HL-60/S4 treated with retinoic acid at 250 ng/mL for 4 days and 3 days (cell line): ENCODE measurements at regions not wholly inside any gene's neighbourhood (a gene's known extent, or its start where the extent isn't known, plus 50 kb on each side); places are given as distances from the start of the nearest gene placed in this dataset.

Experiments used
- in situ Hi-C: fragments of 300-500 bp; cut with MboI; formaldehyde crosslinking; loops from 2 replicates; pipeline ENCODE4 v1.7.0; 2022; ENCODE audit warnings: low sequenced_read_pairs

GRCh38 chr16:85384833-85385462, 228.2 kb upstream of the GSE1 start:
- in situ Hi-C loops, result no loop called here

- in situ Hi-C loops, result no loop called here
Measured at GRCh38 chr16:85385463-85386331, 227.4 kb upstream of the GSE1 start.

DNA sequence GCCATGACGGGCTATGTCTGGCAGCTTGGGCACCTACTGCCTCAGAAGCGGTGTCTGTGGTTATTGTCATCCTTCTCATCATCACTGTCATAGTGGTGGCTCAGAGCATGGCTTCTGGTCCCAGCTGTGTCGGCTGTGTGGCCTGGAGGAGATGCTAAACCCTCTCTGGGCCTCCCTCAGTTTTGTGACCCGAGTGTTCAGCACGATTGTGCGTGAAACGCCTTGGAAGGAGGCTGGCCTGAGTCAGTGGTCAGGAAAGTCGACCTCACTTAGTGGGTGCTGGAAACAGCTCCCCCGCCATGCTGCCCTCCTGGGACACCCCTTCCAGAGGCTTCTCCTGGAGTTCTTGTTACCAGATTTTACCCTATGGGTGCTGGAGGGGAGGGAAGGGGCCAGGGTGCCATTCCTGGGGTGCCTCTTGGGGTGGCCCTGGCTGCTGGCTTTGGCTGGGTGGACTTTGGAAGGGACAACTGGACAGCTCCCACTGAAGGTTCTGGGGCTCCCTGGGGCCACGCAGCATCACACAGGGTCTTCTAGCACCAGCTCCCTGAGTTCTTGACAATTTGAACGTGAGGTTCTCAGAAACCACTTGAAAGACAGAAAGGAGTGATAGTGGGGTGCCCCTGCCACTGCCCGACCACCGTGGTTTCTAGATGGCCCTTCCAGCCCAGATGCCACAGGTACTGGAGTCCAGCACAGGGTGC, 226.5 kb upstream of the GSE1 start:
- in situ Hi-C loops, result no loop called here

GRCh38 chr16:85387171-85387507, 226.0 kb upstream of the GSE1 start:
- in situ Hi-C loops, result no loop called here

DNA sequence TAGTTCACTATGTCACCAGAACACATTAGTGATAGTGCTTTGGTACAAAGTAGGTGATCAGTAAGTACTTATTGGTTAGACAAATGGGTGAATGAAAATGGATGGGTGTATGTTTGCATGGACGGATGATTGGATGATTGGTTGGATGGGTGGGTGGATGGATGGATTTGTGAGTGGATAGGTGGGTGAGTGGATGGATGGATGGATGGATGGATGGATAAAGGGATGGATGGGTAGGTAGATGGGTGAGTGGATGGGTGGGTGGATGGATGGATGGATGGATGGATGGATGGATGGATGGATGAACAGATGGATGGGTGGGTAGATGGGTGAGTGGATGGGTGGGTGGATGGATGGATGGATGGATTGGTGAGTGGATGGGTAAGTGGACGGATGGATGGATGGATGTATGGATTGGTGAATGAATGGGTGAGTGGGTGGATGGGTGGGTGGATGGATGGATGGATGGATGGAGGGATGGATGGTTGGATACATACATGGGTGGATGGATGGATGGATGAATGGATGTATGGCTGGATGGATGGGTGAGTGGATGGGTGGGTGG, 225.3 kb upstream of the GSE1 start:
- in situ Hi-C loops, result no loop called here

DNA sequence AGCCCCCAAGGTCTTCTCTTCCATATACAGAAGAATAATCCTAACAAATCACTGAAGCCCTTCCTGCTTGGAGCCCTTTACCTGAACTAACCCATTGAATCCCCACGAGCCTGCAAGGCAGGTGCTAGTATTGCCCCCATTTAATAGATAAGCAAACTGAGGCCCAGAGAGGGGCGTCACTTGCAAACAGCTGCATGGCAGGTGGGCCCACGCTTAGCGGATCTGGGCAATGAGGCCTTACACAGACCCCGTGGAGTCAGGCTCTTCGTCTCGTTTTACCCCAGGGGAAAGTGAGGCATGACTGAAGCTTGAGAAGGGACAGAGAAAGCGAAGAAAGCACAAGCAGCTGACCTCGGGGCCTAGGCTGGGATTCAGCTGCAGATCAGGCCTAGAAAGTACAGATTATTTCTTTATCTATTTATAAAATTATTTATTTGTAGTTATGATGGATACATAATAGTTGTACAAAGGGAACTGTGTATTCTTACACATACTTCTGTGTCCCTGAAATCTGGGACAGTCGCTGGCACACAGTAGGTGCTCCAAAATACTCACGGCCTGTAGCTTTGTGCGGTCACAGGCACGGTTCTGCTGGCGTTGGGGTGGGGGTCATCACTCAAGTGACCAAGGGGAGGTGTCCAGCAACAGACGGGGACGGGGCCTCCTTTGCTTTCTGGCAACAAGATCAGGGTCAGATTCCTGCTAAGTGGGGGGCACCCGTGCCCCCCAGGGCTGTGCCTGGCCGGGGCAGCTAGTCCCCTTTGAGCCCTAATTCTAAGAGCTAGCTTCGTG, 223.2 kb upstream of the GSE1 start:
- in situ Hi-C loops, result no loop called here

GRCh38 chr16:85390511-85391174, 222.5 kb upstream of the GSE1 start:
- in situ Hi-C loops, result no loop called here

GRCh38 chr16:85391175-85391707, 221.9 kb upstream of the GSE1 start:
- in situ Hi-C loops, result no loop called here

- in situ Hi-C loops, result no loop called here
Measured at GRCh38 chr16:85391769-85392583, 221.1 kb upstream of the GSE1 start.

DNA sequence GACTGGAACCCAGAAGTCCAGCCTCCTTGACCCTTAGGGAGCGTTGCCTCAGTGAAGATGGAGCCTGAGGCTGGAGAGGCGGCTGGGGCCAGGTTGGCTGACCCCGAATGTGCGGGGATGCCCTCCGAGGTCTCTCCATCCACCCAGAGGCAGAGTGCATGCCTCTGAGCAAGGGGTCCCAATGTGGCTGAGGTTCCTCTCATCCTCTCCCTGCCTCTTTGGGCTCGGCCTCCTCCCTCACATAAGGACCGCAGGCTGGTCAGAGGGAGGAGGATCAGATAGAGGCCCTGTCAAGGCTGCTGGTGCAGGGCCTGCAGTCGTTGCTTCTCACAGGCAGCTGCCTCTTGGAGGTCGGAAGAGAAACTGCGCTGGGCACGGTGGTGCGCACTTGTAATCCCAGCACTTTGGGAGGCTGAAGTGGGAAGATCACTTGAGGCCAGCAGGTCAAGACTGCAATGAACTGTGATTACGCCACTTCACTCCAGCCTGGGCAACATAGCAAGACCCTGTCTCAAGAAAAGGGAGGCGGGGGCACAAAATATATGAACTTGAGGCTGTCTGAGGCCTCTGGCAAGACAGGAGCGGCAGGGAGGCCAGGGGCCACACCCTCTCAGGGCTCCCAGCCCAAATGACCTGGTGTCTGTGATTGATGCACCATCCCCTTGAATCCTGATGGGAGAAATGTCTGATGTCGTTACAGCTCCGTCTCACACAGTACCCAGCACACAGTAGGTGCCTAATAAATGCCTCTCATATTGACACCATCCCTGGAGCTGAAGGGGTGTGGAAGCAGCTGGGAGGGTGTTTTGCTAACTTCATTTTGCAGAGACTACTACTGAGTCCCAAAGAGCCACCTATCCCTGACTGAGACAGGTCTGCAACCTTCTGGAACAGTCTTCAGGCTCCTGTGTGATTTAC, 220.1 kb upstream of the GSE1 start:
- in situ Hi-C loops, result no loop called here

DNA sequence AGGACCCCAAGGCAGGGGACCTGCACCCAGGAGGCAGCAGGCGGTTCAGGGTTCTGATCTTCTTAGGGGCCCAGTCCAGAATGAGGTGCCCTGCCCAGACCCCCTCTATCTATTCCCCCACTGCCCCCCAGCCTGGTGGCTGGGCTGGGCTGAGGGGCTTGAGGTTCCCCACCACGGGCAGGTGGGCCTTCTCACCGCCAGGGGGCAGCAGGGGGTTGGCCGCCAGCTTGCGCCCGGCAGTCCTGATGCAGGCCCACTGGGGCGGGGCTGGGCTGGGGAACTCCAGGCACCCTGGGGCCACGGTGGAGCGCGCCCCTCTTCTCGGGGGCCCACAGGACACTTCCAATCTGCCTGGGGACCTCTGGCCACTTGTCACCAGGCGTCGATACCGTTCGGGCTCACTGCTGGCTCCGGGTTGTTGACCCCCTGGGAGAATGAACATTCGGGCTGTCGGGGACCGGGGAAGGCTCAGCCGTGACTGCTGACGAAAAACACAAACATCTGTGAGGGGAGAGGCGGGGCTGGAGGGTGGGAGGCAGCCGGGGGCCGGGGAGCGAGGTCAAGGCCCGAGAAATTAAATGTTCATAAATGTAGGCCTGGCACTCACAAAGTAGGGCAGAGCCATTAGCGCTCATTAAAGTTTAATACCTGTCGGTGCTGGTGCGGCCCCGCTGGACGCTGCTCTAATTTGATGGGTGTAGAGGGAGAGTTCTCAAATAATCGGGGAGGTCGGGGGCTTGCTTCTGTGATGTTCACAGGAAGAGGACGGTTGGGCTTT, 219.3 kb upstream of the GSE1 start:
- in situ Hi-C loops, result no loop called here

- in situ Hi-C loops, result no loop called here
Measured at GRCh38 chr16:85394456-85395206, 218.5 kb upstream of the GSE1 start.

DNA sequence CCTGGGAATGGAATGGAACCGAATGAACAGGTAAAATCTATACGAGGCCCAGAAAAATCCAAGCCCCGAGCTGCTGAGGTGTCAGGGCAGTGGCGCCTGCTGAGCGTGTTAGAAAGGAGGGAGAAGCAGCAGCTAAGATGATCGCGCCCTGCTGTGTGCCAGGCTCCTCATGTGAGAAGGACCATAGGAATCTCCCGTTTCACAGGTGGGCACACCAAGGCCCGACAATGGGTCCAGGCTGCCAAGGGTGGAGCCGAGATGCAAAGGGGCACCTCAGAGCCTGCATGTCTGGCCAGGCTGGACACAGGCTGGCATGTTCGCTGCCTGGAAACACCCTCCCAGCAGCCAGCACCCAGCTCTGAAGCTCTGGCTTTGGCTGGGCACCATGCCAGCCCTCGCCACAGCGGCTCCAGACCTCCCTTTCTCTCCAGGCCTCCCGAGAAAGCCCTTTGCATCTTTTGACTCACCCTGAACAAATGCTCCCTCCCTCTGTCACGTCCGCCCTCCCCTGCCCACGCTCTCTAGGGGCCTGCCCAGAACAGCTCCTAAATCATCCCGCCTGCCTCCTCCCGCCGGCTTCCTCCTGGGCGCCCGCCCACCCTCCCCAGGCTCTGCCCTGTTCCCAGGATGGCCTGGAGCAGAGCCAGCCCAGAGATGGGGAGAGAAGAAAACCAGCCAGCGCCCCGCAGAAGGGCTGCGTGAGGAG, 217.8 kb upstream of the GSE1 start:
- in situ Hi-C loops, result no loop called here

GRCh38 chr16:85395913-85396878, 216.9 kb upstream of the GSE1 start:
- in situ Hi-C loops, result no loop called here
